SK-N-MC (cell line): ENCODE measurements at regions not wholly inside any gene's neighbourhood (a gene's known extent, or its start where the extent isn't known, plus 50 kb on each side); places are given as distances from the start of the nearest gene placed in this dataset.

Source experiments
- EZH2 ChIP-seq: fragments of 200-600 bp; sonication (generic); IDR thresholded peaks from one replicate; pipeline ENCODE4 v1.6.1; 2017; ENCODE audit warnings: antibody characterized with exemption
- POLR2AphosphoS5 ChIP-seq: IDR thresholded peaks from 2 replicates; pipeline ENCODE4 v1.6.1; 2012; ENCODE audit warnings: mild to moderate bottlenecking, low read depth, low read length, borderline replicate concordance

DNA sequence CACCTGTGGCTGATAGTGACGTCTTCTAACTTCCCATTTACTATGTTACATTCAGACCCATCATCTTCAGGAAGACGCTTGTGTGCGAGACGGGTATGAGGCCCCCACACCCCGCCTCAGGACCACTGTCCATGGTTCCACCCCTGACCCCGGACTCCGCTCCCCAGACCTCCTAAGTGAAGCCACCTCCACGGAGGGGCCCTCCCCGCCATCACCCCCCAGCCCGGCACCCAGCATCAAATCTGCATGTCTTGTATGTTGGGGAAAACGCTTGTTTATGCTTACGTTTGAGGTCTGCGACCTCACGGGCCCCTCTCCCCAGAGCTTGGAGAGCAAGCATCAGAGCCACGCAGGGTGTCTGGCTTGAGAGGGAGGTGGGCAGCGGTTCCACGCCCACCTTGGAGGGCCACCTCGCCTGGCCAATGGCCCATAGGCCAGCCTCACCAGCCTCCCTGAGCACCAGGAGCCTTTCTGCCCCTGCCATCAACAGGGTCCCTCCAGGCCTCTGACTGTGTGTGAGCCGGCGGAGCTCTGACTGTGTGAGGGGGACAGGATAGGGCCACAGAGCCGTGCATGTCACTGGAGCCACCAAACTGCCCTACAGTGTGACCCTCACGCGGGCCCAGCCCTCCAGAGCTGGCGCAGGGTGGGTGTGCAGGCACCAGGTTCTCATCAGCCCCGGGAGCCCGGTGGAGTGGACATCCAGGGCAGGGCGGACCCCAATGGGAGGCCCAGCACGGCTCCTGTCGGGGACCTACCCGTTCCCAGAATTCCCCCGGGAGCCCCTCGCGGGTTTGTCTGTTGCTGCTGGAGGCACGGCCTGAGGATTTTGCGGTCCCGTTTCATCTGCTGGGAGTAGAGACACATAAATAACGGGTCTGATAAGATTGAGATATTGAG, 88.4 kb upstream of the NKX1-1 start:
- no peak for TF ChIP-seq EZH2
- TF ChIP-seq POLR2AphosphoS5, result no peak
